GM12875 (cell line): ENCODE measurements at regions not wholly inside any gene's neighbourhood (a gene's known extent, or its start where the extent isn't known, plus 50 kb on each side); places are given as distances from the start of the nearest gene placed in this dataset.

Experiments used
- H3K4me3 ChIP-seq: one replicate; pipeline ENCODE4 v1.5.1; 2011; ENCODE audit warnings: low read depth, low read length, control low read depth
- CTCF ChIP-seq: IDR thresholded peaks from 2 replicates; pipeline ENCODE4 v1.5.1; 2011; ENCODE audit warnings: low read depth, mild to moderate bottlenecking, control low read depth, inconsistent platforms, low read length, moderate library complexity, borderline replicate concordance; ENCODE audit not compliant: insufficient read depth

GRCh38 chr13:87736849-87737385 is 65.7 kb downstream of the SLITRK5 start:
- H3K4me3 ChIP-seq, result no peak overlapping the region
- no peak for TF ChIP-seq CTCF

- no peak overlapping the region for H3K4me3 ChIP-seq
- TF ChIP-seq CTCF, result no peak
Measured at GRCh38 chr13:87754097-87754496, 82.9 kb downstream of the SLITRK5 start.

GRCh38 chr13:87769445-87769844 is 98.3 kb downstream of the SLITRK5 start:
- no peak overlapping the region for H3K4me3 ChIP-seq
- TF ChIP-seq CTCF, result no peak

- H3K4me3 ChIP-seq, result no peak overlapping the region
- TF ChIP-seq CTCF, result no peak
Measured at GRCh38 chr13:87777387-87777786, 106.2 kb downstream of the SLITRK5 start.

- H3K4me3 ChIP-seq, result no peak overlapping the region
- no peak for TF ChIP-seq CTCF
Measured at GRCh38 chr13:87778128-87778527, 107.0 kb downstream of the SLITRK5 start.

- H3K4me3 ChIP-seq, result no peak overlapping the region
- no peak for TF ChIP-seq CTCF
Measured at GRCh38 chr13:87779426-87779825, 108.3 kb downstream of the SLITRK5 start.

- H3K4me3 ChIP-seq, result no peak overlapping the region
- TF ChIP-seq CTCF, result no peak
Measured at GRCh38 chr13:87783366-87783765, 112.2 kb downstream of the SLITRK5 start.
